ENCODE measurements at regions not wholly inside any gene's neighbourhood (a gene's known extent, or its start where the extent isn't known, plus 50 kb on each side); places are given as distances from the start of the nearest gene placed in this dataset.

DNA sequence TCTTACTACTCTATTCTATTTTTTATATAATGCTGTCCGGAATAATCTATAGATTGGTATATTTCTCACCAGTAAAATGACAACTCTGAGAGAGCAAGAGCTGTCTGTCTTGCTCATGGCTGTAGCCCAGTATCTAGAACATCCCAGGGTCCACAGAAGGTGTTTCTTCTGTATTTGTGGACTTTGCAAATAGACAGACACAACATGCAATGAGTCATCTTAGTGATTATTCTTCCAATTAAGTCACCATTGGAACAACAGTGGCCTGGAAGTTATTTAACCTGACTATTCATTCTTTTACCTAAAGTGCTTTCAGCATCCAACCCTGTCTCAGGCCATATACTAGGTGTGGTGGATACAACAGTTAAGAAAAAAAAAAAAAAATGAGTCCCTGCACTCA lies 179.5 kb downstream of the PPARGC1A start:
- no peak overlapping the region for H3K14ac ChIP-seq (ENCODE audit: insufficient read depth, low read length)
- WGBS (ENCODE audit: extremely low coverage, insufficient read length, low lambda C conversion rate), result no CpG with 5 or more reads among the region's 1 CpG
- no peaks in the 10 kb centered on the region for H3K9me3 ChIP-seq (ENCODE audit: control insufficient read depth, low read depth, low read length)
- H4K20me1 ChIP-seq (ENCODE audit: control insufficient read depth, insufficient read depth, insufficient read length), result no peaks in the 10 kb centered on the region
- Mint-ChIP-seq H3K27me3 (ENCODE audit: low read depth) (no peaks in the 10 kb centered on the region), H3K27ac (no peak overlapping the region), H3K4me1 (peaks cover 0 to 5% of the 10 kb centered on the region in 2 experiments; a peak in 2 of 4 replicates), H3K9me3 (peaks cover 0 to 3% of the 10 kb centered on the region in 2 experiments; a peak in 2 of 5 replicates), H3K36me3 (ENCODE audit: insufficient read depth in 1 of 3, low read depth in 3 of 3) (no peaks in the 10 kb centered on the region), H3K4me3 (no peak overlapping the region)
- H2AFZ ChIP-seq (ENCODE audit: low read length), result no peak overlapping the region
- no peak overlapping the region for H3K18ac ChIP-seq (ENCODE audit: insufficient read length, low read depth, low read length)
- no peak overlapping the region for H2AK5ac ChIP-seq (ENCODE audit: insufficient read length, low read length)
- H3K27ac ChIP-seq (ENCODE audit: insufficient read length, low read depth, low read length), result no peak overlapping the region
- no peaks in the 10 kb centered on the region for H3K79me2 ChIP-seq (ENCODE audit: insufficient read depth, low read length)
- no peak overlapping the region for H4K8ac ChIP-seq (replicated peaks; ENCODE audit: insufficient read length, low read depth, low read length)
- no peak overlapping the region for H4K91ac ChIP-seq (ENCODE audit: insufficient read length, low read depth, low read length)
- H3K27me3 ChIP-seq (ENCODE audit: insufficient read depth, low read length), result no peaks in the 10 kb centered on the region
- TF ChIP-seq, protein P1, sequence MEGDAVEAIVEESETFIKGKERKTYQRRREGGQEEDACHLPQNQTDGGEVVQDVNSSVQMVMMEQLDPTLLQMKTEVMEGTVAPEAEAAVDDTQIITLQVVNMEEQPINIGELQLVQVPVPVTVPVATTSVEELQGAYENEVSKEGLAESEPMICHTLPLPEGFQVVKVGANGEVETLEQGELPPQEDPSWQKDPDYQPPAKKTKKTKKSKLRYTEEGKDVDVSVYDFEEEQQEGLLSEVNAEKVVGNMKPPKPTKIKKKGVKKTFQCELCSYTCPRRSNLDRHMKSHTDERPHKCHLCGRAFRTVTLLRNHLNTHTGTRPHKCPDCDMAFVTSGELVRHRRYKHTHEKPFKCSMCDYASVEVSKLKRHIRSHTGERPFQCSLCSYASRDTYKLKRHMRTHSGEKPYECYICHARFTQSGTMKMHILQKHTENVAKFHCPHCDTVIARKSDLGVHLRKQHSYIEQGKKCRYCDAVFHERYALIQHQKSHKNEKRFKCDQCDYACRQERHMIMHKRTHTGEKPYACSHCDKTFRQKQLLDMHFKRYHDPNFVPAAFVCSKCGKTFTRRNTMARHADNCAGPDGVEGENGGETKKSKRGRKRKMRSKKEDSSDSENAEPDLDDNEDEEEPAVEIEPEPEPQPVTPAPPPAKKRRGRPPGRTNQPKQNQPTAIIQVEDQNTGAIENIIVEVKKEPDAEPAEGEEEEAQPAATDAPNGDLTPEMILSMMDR (conservative IDR thresholded peaks at IDR 0.05), result no peak
- no peak for DNase-seq
- no peaks in the 10 kb centered on the region for H3K23me2 ChIP-seq (ENCODE audit: insufficient read length, low read depth, low read length, poor library complexity, severe bottlenecking)
- no peak overlapping the region for H2BK120ac ChIP-seq (ENCODE audit: low read depth, low read length, poor library complexity, severe bottlenecking)
- H2BK15ac ChIP-seq (ENCODE audit: low read depth, low read length), result no peak overlapping the region
- no peaks in the 10 kb centered on the region for H3K4me1 ChIP-seq (ENCODE audit: insufficient read depth, low read length)
- no peak overlapping the region for H4K5ac ChIP-seq (ENCODE audit: insufficient read length, low read depth, low read length)
- H3K23ac ChIP-seq (ENCODE audit: insufficient read length, low read depth, low read length), result no peak overlapping the region
- no peak overlapping the region for H3T11ph ChIP-seq (ENCODE audit: low read length)
- no peak overlapping the region for H3K4me2 ChIP-seq (ENCODE audit: insufficient read depth, insufficient read length, low read length)
- no peak overlapping the region for H3K4ac ChIP-seq (ENCODE audit: low read depth, low read length)
- H2BK5ac ChIP-seq (ENCODE audit: insufficient read length, low read length), result no peak overlapping the region
- H2BK20ac ChIP-seq (ENCODE audit: low read depth, low read length, poor library complexity, severe bottlenecking), result no peak overlapping the region
- H2BK12ac ChIP-seq (ENCODE audit: insufficient read length, low read depth, low read length), result no peak overlapping the region
- H3K56ac ChIP-seq (ENCODE audit: insufficient read length, low read depth, low read length), result no peak overlapping the region
- H3K9ac ChIP-seq (ENCODE audit: extremely low read depth, insufficient read length, low read length), result no peak overlapping the region
- H3K79me1 ChIP-seq (ENCODE audit: insufficient read depth, low read depth, low read length, poor library complexity, severe bottlenecking), result no peaks in the 10 kb centered on the region
